SH-SY5Y (cell line): ENCODE measurements at regions not wholly inside any gene's neighbourhood (a gene's known extent, or its start where the extent isn't known, plus 50 kb on each side); places are given as distances from the start of the nearest gene placed in this dataset.

ENCODE experiments used
- GATA2 ChIP-seq: IDR thresholded peaks from 2 replicates; pipeline ENCODE4 v1.6.1; 2011; ENCODE audit warnings: mild to moderate bottlenecking, low read depth, low read length
- GATA3 ChIP-seq: IDR thresholded peaks from 2 replicates; pipeline ENCODE4 v1.6.1; 2011; ENCODE audit warnings: low read depth, mild to moderate bottlenecking, low read length, moderate library complexity

GRCh38 chr18:47628893-47629292 is 301.6 kb downstream of the SMAD2 start:
- no peak for TF ChIP-seq GATA3
- TF ChIP-seq GATA2: no peak
